ENCODE measurements at regions not wholly inside any gene's neighbourhood (a gene's known extent, or its start where the extent isn't known, plus 50 kb on each side); places are given as distances from the start of the nearest gene placed in this dataset.

GRCh38 chr5:147170603-147171002 lies 64.2 kb upstream of the STK32A start:
- no peak for DNase-seq (ENCODE audit: low spot score in 2 of 2)
- Mint-ChIP-seq H3K36me3 (no peaks in the 10 kb centered on the region), H3K27ac (no peak overlapping the region), H3K9me3 (no peaks in the 10 kb centered on the region)
- no peak for ATAC-seq

DNA sequence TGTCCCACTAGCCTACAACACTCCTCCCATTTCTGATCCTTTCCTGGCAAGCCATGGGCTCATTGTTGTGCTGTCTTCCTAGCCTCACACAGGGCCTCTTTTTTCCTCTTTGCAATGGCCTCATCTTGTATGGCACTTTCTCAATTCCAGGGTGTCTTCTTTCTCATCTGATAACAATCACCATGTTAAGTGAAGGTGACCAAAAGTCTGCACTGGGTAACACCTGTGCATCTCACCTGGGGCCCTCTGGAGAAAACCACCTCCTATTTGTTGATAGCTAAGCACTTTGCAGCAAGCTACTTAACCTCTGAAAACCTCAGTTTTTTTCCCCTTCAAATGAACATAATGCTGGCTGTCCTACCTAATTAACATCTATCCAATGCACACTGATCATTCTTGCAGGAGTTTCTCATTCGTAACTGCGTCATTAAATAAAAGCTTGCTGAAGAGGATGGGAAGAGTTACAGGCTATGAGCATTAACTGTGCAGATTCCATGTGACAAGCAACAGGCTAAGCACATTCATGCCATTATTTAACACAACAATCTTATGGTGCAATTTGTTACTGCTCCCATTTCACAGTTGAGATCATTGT lies 60.1 kb upstream of the STK32A start:
- no peaks in the 10 kb centered on the region for H3K36me3 Mint-ChIP-seq
- DNase-seq (ENCODE audit: low spot score in 2 of 2) (no peak), ATAC-seq (no peak)
- H3K9me3 Mint-ChIP-seq = no peaks in the 10 kb centered on the region
- H3K27ac Mint-ChIP-seq = no peak overlapping the region

DNA sequence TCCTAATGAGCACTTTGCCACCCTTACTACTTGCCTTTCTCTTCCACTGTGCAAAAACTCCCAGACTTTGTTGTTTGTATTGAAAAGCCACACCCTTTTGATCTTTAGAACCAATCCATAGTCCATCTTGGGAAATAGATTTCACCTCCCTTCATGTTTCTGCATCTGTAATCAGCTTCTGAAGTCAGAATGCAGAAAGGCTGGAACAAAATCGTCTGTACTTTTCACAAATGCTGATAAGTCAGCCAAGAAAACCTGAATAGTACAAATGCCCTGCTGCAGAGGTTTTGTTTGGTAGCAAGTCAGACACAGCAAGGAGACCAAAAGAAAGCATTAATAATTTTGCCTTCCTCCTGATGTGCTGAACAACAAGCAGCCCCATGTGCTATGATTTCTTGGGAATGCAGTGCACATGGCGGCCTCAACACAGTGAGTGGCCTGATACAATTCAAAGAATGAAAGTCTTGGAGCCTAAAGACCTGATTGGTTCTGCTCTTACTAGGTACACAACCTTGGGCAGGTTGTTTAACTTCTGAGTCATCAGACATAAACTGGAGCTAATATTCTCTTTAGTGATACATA lies 59.2 kb upstream of the STK32A start:
- no peaks in the 10 kb centered on the region for H3K9me3 Mint-ChIP-seq
- H3K27ac Mint-ChIP-seq = no peak overlapping the region
- DNase-seq (ENCODE audit: low spot score in 2 of 2) (no peak), ATAC-seq (no peak)
- no peaks in the 10 kb centered on the region for H3K36me3 Mint-ChIP-seq

- no peak for DNase-seq (ENCODE audit: low spot score in 2 of 2)
- Mint-ChIP-seq H3K9me3 (no peaks in the 10 kb centered on the region), H3K36me3 (no peaks in the 10 kb centered on the region), H3K27ac (no peak overlapping the region)
- ATAC-seq = no peak
Observed at GRCh38 chr5:147176422-147176821, 58.4 kb upstream of the STK32A start.

DNA sequence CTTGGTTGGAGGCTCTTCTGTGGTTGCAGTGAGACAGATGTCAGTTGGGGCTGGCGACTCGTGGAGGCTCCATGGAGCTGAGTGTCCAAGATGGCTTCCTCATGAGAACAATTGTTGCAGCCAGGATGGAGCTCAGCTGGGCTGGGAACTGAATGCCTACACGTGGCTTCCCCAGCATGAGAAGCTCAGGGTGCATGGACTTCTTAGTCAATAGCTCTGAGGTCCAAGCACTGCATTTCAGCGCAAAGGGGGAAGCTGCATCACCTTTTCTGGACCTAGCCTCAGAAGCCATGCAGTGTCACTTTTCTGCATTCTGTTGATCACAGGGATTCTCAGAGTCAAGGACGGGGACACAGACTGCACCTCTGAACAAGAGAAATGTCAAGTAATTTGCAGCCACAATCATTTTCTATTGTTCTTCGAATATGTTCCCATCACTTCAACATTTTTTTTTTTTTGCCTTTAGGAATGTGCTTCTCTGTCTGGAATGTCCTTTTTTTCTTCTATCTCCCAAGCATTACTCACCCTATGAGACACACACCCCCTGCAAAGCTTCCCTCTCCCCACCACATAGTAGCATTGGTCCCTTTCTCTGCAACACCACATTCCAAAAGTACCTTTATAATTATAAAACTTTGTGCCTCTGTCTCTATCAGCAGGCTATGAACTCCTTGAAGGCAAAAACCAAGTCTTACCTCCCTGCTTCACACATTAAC lies 57.5 kb upstream of the STK32A start:
- ATAC-seq = no peak
- no peak for DNase-seq (ENCODE audit: low spot score in 2 of 2)
- Mint-ChIP-seq H3K27ac (no peak overlapping the region), H3K36me3 (no peaks in the 10 kb centered on the region), H3K9me3 (no peaks in the 10 kb centered on the region)

DNA sequence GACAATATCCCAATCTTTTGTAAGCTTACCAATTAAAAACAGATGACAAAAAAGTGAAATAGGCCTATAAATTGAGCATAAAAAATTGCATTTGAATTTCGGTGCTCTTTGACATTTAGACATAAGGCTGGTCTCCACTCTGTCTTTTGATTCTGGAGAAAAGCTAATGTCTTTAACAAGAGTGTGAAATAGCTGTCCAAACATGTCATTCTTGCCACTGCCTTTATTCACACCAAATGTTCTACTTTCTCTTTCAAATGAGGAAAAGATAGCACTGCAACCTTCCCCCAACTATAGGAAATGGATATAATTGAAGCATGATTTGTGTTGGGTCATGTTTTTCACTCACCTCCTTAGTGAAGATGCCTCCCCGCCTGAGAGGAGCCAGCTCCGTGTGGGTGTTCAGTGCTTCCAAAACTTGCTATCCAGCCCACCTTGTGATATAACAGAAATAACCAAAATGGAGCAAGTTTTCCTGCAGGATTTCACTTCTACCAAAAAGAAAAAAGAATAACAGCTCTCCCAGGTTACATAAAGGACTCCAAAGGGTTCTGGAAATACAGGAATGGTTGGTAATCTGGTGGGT lies 55.2 kb upstream of the STK32A start:
- H3K27ac Mint-ChIP-seq = no peak overlapping the region
- ATAC-seq (no peak), DNase-seq (ENCODE audit: low spot score in 2 of 2) (no peak)
- no peaks in the 10 kb centered on the region for H3K9me3 Mint-ChIP-seq
- H3K36me3 Mint-ChIP-seq = no peaks in the 10 kb centered on the region

GRCh38 chr5:147180751-147181150 lies 54.1 kb upstream of the STK32A start:
- Mint-ChIP-seq H3K36me3 (no peaks in the 10 kb centered on the region), H3K27ac (no peak overlapping the region), H3K9me3 (no peaks in the 10 kb centered on the region)
- ATAC-seq (no peak), DNase-seq (ENCODE audit: low spot score in 2 of 2) (no peak)
